Osteoblast (primary cell): ENCODE measurements at regions not wholly inside any gene's neighbourhood (a gene's known extent, or its start where the extent isn't known, plus 50 kb on each side); places are given as distances from the start of the nearest gene placed in this dataset.

Experiments
- DNase-seq: peaks from one replicate; pipeline ENCODE4 v3.0.0; 2011; ENCODE audit warnings: low spot score, mixed read lengths; ENCODE audit not compliant: insufficient read length; ENCODE audit errors: missing footprints
- H2AFZ ChIP-seq: 2 replicates; pipeline ENCODE4 v1.6.0; 2011; ENCODE audit warnings: mild to moderate bottlenecking, low read length
- H3K27ac ChIP-seq: 2 replicates; pipeline ENCODE4 v1.5.1; 2011; ENCODE audit warnings: mild to moderate bottlenecking, low read depth, low read length, moderate library complexity
- H3K27me3 ChIP-seq: 2 replicates; pipeline ENCODE4 v1.6.0; 2012; ENCODE audit warnings: mild to moderate bottlenecking, control low read depth, inconsistent platforms, low read length, moderate library complexity; ENCODE audit not compliant: insufficient read depth
- H3K36me3 ChIP-seq: 2 replicates; pipeline ENCODE4 v1.5.1; 2011; ENCODE audit warnings: mild to moderate bottlenecking, low read length, control low read depth, moderate library complexity; ENCODE audit not compliant: insufficient read depth
- H3K4me1 ChIP-seq: 2 replicates; pipeline ENCODE4 v1.5.1; 2011; ENCODE audit warnings: mild to moderate bottlenecking, low read length, control low read depth, moderate library complexity; ENCODE audit not compliant: insufficient read depth
- H3K4me2 ChIP-seq: 2 replicates; pipeline ENCODE4 v1.6.0; 2011; ENCODE audit warnings: mild to moderate bottlenecking, low read length; ENCODE audit not compliant: insufficient read depth
- H3K4me3 ChIP-seq: fragments of 200-600 bp; sonication (generic); 3 replicates; pipeline ENCODE4 v1.5.1; 2012; ENCODE audit warnings: mild to moderate bottlenecking, low read length, inconsistent platforms; ENCODE audit not compliant: insufficient read depth
- H3K79me2 ChIP-seq: 2 replicates; pipeline ENCODE4 v1.6.0; 2012; ENCODE audit warnings: mild to moderate bottlenecking, low read length, control low read depth, inconsistent platforms; ENCODE audit not compliant: insufficient read depth
- H3K9me3 ChIP-seq: 2 replicates; pipeline ENCODE4 v1.5.1; 2011; ENCODE audit warnings: low read depth, low read length, control low read depth
- H4K20me1 ChIP-seq: 2 replicates; pipeline ENCODE4 v1.6.0; 2012; ENCODE audit warnings: mild to moderate bottlenecking, low read length, control low read depth; ENCODE audit not compliant: insufficient read depth
- CTCF ChIP-seq: IDR thresholded peaks from 2 replicates; pipeline ENCODE4 v1.5.1; 2011; ENCODE audit warnings: mild to moderate bottlenecking, low read depth, low read length, moderate library complexity; ENCODE audit errors: extremely low read depth

- Histone ChIP-seq H2AFZ (no peak overlapping the region), H3K4me2 (no peak overlapping the region), H3K36me3 (no peaks in the 10 kb centered on the region), H3K9me3 (no peaks in the 10 kb centered on the region), H3K27ac (no peak overlapping the region), H3K4me3 (no peak overlapping the region), H3K4me1 (no peaks in the 10 kb centered on the region), H4K20me1 (no peaks in the 10 kb centered on the region), H3K27me3 (no peaks in the 10 kb centered on the region), H3K79me2 (no peaks in the 10 kb centered on the region)
- no peak for TF ChIP-seq CTCF
- no peak for DNase-seq
Observed at GRCh38 chr13:112007191-112007590, 59.8 kb upstream of the SOX1 start.

- DNase-seq, result no peak
- Histone ChIP-seq H3K36me3 (no peaks in the 10 kb centered on the region), H3K4me3 (no peak overlapping the region), H3K4me1 (no peaks in the 10 kb centered on the region), H3K27ac (no peak overlapping the region), H3K27me3 (no peaks in the 10 kb centered on the region), H3K9me3 (no peaks in the 10 kb centered on the region), H3K4me2 (no peak overlapping the region), H4K20me1 (no peaks in the 10 kb centered on the region), H3K79me2 (no peaks in the 10 kb centered on the region), H2AFZ (no peak overlapping the region)
- TF ChIP-seq CTCF, result no peak
Observed at GRCh38 chr13:112010714-112011113, 56.2 kb upstream of the SOX1 start.

GRCh38 chr13:112012016-112012704, 54.8 kb upstream of the SOX1 start:
- H3K9me3 ChIP-seq, result no peaks in the 10 kb centered on the region
- no peak overlapping the region for H3K4me2 ChIP-seq
- TF ChIP-seq CTCF, result no peak

GRCh38 chr13:112012705-112013085, 54.3 kb upstream of the SOX1 start:
- Histone ChIP-seq H3K27me3 (no peaks in the 10 kb centered on the region), H3K4me2 (no peak overlapping the region), H4K20me1 (no peaks in the 10 kb centered on the region), H2AFZ (no peak overlapping the region), H3K36me3 (no peaks in the 10 kb centered on the region), H3K4me1 (no peaks in the 10 kb centered on the region), H3K9me3 (no peaks in the 10 kb centered on the region), H3K4me3 (no peak overlapping the region), H3K27ac (no peak overlapping the region), H3K79me2 (no peaks in the 10 kb centered on the region)
- no peak for DNase-seq
- no peak for TF ChIP-seq CTCF

More at GRCh38 chr13:112012016-112012704, 54.8 kb upstream of the SOX1 start:
- no peak for DNase-seq
- no peaks in the 10 kb centered on the region for H3K36me3 ChIP-seq
- H3K27ac ChIP-seq, result no peak overlapping the region
- no peaks in the 10 kb centered on the region for H3K4me1 ChIP-seq
- no peaks in the 10 kb centered on the region for H4K20me1 ChIP-seq
- H3K27me3 ChIP-seq, result no peaks in the 10 kb centered on the region
- no peak overlapping the region for H3K4me3 ChIP-seq
- no peaks in the 10 kb centered on the region for H3K79me2 ChIP-seq
- no peak overlapping the region for H2AFZ ChIP-seq
